Gastrocnemius medialis (tissue), 4 donors: ENCODE measurements at regions not wholly inside any gene's neighbourhood (a gene's known extent, or its start where the extent isn't known, plus 50 kb on each side); places are given as distances from the start of the nearest gene placed in this dataset.

Source experiments
- CTCF ChIP-seq, 5 experiments: fragments of 450-650 bp in 3 of 5; fragments of 200-600 bp in 2 of 5; sonication (generic) in 2 of 5; IDR thresholded peaks in 4 of 5; conservative IDR thresholded peaks in 1 of 5; 1 replicate in 4 of 5; 2 replicates in 1 of 5; pipeline ENCODE4 v1.5.1; 2016 to 2019; ENCODE audit warnings: antibody characterized with exemption in 5 of 5, mild to moderate bottlenecking in 3 of 5, moderate library complexity in 3 of 5
- POLR2A ChIP-seq, 2 donors: fragments of 450-650 bp; IDR thresholded peaks; one replicate each; pipeline ENCODE4 v1.6.1; 2017; ENCODE audit warnings: antibody characterized with exemption in 2 of 2, mild to moderate bottlenecking in 2 of 2, moderate library complexity in 2 of 2

DNA sequence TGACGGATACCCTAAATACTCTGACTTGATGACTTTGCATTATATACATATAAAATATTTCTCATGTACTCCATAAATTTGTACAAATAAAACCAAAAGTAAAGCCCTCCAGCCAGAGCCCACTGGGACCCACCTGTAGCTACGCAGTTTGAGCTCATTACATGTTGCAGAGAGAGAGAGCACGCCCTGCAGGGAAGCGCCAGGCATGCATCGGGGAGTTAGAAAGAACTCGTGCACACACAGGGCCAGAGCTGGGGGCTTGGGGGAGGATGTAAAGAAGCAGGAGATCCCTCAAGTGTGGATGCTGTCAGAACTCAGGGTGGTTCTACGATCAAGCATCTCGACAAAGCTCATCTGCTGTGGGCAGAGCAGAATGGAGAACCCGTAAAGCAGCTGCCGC is 178.5 kb upstream of the RTL1 start:
- TF ChIP-seq POLR2A (IDR thresholded peaks at IDR 0.05) (no peak), CTCF (IDR thresholded peaks at IDR 0.05 in 4 of 5, conservative IDR thresholded peaks at IDR 0.05 in 1 of 5) (no peak)
